SK-N-SH treated with all-trans-retinoic acid at 6 μM for 48 hours (cell line): ENCODE measurements at regions not wholly inside any gene's neighbourhood (a gene's known extent, or its start where the extent isn't known, plus 50 kb on each side); places are given as distances from the start of the nearest gene placed in this dataset.

ENCODE experiments used
- ARNTL ChIP-seq: fragments of 450-650 bp; formaldehyde crosslinking; IDR thresholded peaks from 2 replicates; pipeline ENCODE4 v1.5.0; 2020; ENCODE audit warnings: low read depth, mild to moderate bottlenecking, moderate library complexity, borderline replicate concordance
- OSR1 ChIP-seq: fragments of 250-450 bp; sonication (Bioruptor Pico); IDR thresholded peaks from 2 replicates; pipeline ENCODE4 v1.8.0; 2022; ENCODE audit warnings: moderate library complexity, mild to moderate bottlenecking, inconsistent platforms
- TCF4 ChIP-seq: fragments of 250-450 bp; sonication (Bioruptor Pico); IDR thresholded peaks from 2 replicates; pipeline ENCODE4 v1.8.0; 2021; ENCODE audit warnings: mild to moderate bottlenecking, moderate library complexity, borderline replicate concordance
- ZFP3 ChIP-seq: fragments of 250-450 bp; sonication (Bioruptor Pico); IDR thresholded peaks from 2 replicates; pipeline ENCODE4 v1.5.0; 2020; ENCODE audit warnings: mild to moderate bottlenecking, moderate library complexity
- ZFP30 ChIP-seq: fragments of 450-650 bp; formaldehyde crosslinking; IDR thresholded peaks from 2 replicates; pipeline ENCODE4 v1.5.0; 2022; ENCODE audit warnings: mild to moderate bottlenecking, moderate library complexity
- TF ChIP-seq, protein P1 (sequence below): fragments of 250-450 bp; sonication (Bioruptor Pico); IDR thresholded peaks from 2 replicates; pipeline ENCODE4 v1.8.0; 2020; ENCODE audit warnings: mild to moderate bottlenecking, moderate library complexity, borderline replicate concordance
- TF ChIP-seq, protein P2 (sequence below): fragments of 250-450 bp; sonication (Bioruptor Pico); IDR thresholded peaks from 2 replicates; pipeline ENCODE4 v1.5.1; 2021; ENCODE audit warnings: mild to moderate bottlenecking, moderate library complexity

DNA sequence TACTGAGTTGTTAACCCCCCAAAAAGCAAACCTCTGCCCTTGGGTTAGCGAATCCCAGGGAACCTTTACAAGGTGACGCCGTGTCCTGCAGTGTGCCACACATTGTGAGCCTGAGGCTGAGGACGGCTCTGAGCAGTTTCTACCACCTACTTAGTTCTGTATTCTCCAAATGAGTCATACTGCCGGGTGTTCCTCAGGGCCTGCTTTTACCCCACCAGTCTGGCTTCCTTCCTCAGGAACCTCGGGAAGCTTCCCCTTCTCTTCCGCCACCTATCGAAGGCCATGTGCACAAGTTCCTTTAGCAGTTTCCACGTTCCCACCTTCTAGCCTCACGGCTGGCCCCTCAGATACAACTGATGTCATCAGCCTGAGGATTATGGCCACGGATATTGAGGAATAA is 384.0 kb upstream of the TPM1 start:
- TF ChIP-seq, protein P1, sequence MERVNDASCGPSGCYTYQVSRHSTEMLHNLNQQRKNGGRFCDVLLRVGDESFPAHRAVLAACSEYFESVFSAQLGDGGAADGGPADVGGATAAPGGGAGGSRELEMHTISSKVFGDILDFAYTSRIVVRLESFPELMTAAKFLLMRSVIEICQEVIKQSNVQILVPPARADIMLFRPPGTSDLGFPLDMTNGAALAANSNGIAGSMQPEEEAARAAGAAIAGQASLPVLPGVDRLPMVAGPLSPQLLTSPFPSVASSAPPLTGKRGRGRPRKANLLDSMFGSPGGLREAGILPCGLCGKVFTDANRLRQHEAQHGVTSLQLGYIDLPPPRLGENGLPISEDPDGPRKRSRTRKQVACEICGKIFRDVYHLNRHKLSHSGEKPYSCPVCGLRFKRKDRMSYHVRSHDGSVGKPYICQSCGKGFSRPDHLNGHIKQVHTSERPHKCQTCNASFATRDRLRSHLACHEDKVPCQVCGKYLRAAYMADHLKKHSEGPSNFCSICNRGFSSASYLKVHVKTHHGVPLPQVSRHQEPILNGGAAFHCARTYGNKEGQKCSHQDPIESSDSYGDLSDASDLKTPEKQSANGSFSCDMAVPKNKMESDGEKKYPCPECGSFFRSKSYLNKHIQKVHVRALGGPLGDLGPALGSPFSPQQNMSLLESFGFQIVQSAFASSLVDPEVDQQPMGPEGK (CRISPR knock-in tag), result no peak
- TF ChIP-seq ZFP3 (no peak), ARNTL (CRISPR knock-in tag) (no peak), TCF4 (CRISPR knock-in tag) (no peak), ZFP30 (CRISPR knock-in tag) (no peak), OSR1 (CRISPR knock-in tag) (no peak)
- TF ChIP-seq, protein P2, sequence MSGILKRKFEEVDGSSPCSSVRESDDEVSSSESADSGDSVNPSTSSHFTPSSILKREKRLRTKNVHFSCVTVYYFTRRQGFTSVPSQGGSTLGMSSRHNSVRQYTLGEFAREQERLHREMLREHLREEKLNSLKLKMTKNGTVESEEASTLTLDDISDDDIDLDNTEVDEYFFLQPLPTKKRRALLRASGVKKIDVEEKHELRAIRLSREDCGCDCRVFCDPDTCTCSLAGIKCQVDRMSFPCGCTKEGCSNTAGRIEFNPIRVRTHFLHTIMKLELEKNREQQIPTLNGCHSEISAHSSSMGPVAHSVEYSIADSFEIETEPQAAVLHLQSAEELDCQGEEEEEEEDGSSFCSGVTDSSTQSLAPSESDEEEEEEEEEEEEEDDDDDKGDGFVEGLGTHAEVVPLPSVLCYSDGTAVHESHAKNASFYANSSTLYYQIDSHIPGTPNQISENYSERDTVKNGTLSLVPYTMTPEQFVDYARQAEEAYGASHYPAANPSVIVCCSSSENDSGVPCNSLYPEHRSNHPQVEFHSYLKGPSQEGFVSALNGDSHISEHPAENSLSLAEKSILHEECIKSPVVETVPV (CRISPR knock-in tag), result no peak
